ENCODE measurements at regions not wholly inside any gene's neighbourhood (a gene's known extent, or its start where the extent isn't known, plus 50 kb on each side); places are given as distances from the start of the nearest gene placed in this dataset.

- TF ChIP-seq CTCF (IDR thresholded peaks at IDR 0.05) (no peak), EZH2 (IDR thresholded peaks at IDR 0.05; ENCODE audit: borderline replicate concordance, insufficient read depth, low read depth, low read length, poor library complexity, severe bottlenecking) (no peak)
These were observed 151.0 kb upstream of the ZNF92 start for GRCh38 chr7:65222655-65223054.

Measured in B cell (primary cell).